ENCODE measurements at regions not wholly inside any gene's neighbourhood (a gene's known extent, or its start where the extent isn't known, plus 50 kb on each side); places are given as distances from the start of the nearest gene placed in this dataset.

GRCh38 chr5:66477596-66477995 is 118.6 kb upstream of the MAST4 start:
- H3K36me3 Mint-ChIP-seq, result peaks cover 3% of the 10 kb centered on the region
- H3K27ac Mint-ChIP-seq, result no peak overlapping the region
- H3K4me1 Mint-ChIP-seq, result peaks cover 1 to 10% (median 4%) of the 10 kb centered on the region in 3 donors
- H3K27me3 Mint-ChIP-seq, result no peaks in the 10 kb centered on the region
- H3K4me3 Mint-ChIP-seq, result no peak overlapping the region
- peaks cover 3 to 9% (median 7%) of the 10 kb centered on the region in 3 donors for H3K9me3 Mint-ChIP-seq

GRCh38 chr5:66494437-66494836 is 101.8 kb upstream of the MAST4 start:
- Mint-ChIP-seq H3K36me3 (peaks cover 1% of the 10 kb centered on the region), H3K9me3 (peaks cover 0 to 9% (median 3%) of the 10 kb centered on the region in 3 donors), H3K27ac (no peak overlapping the region), H3K27me3 (no peaks in the 10 kb centered on the region), H3K4me3 (no peak overlapping the region), H3K4me1 (peaks cover 4 to 7% (median 7%) of the 10 kb centered on the region in 3 donors)

- Mint-ChIP-seq H3K4me1 (peaks cover 4 to 7% (median 5%) of the 10 kb centered on the region in 3 donors), H3K27ac (peak overlapping the region in 1 of 3 donors; percentile 46), H3K36me3 (no peaks in the 10 kb centered on the region)
These were observed 97.4 kb upstream of the MAST4 start for GRCh38 chr5:66498791-66499207.

GRCh38 chr5:66503203-66503789 is 92.9 kb upstream of the MAST4 start:
- no peaks in the 10 kb centered on the region for H3K27me3 Mint-ChIP-seq
- H3K27ac Mint-ChIP-seq, result no peak overlapping the region
- peaks cover 0 to 4% (median 0%) of the 10 kb centered on the region in 3 donors for H3K9me3 Mint-ChIP-seq

More at GRCh38 chr5:66498791-66499207, 97.4 kb upstream of the MAST4 start:
- no peaks in the 10 kb centered on the region for H3K27me3 Mint-ChIP-seq
- H3K4me3 Mint-ChIP-seq, result no peak overlapping the region
- peaks cover 0 to 4% (median 0%) of the 10 kb centered on the region in 3 donors for H3K9me3 Mint-ChIP-seq

GRCh38 chr5:66507106-66507505 is 89.1 kb upstream of the MAST4 start:
- Mint-ChIP-seq H3K4me3 (no peak overlapping the region), H3K27ac (peak overlapping the region in 1 of 3 donors; percentile 67), H3K9me3 (peaks cover 0 to 3% (median 2%) of the 10 kb centered on the region in 3 donors), H3K27me3 (peaks cover 2% of the 10 kb centered on the region), H3K4me1 (peaks cover 0 to 1% (median under 1%) of the 10 kb centered on the region in 3 donors), H3K36me3 (peaks cover 4% of the 10 kb centered on the region)

More at GRCh38 chr5:66503203-66503789, 92.9 kb upstream of the MAST4 start:
- Mint-ChIP-seq H3K36me3 (no peaks in the 10 kb centered on the region), H3K4me3 (no peak overlapping the region), H3K4me1 (no peaks in the 10 kb centered on the region)

GRCh38 chr5:66511491-66511890 is 84.7 kb upstream of the MAST4 start:
- Mint-ChIP-seq H3K27ac (peak overlapping the region in 1 of 3 donors; percentile 89), H3K9me3 (peaks cover 0 to 4% (median 3%) of the 10 kb centered on the region in 3 donors), H3K27me3 (peaks cover 2% of the 10 kb centered on the region), H3K4me1 (peaks cover 32 to 37% (median 35%) of the 10 kb centered on the region in 3 donors), H3K36me3 (peaks cover 4% of the 10 kb centered on the region), H3K4me3 (no peak overlapping the region)

GRCh38 chr5:66513130-66513529 is 83.1 kb upstream of the MAST4 start:
- Mint-ChIP-seq H3K4me1 (peaks cover 32 to 49% (median 49%) of the 10 kb centered on the region in 3 donors), H3K4me3 (peak overlapping the region; percentile 67 to 79 (median 73)), H3K27me3 (peaks cover 2% of the 10 kb centered on the region), H3K9me3 (peaks cover 0 to 4% (median 3%) of the 10 kb centered on the region in 3 donors), H3K27ac (peak overlapping the region; percentile 89 to 96 (median 96)), H3K36me3 (peaks cover 4% of the 10 kb centered on the region)

- Mint-ChIP-seq H3K9me3 (peaks cover 0 to 5% (median 4%) of the 10 kb centered on the region in 3 donors), H3K36me3 (peaks cover 3% of the 10 kb centered on the region), H3K27ac (peak overlapping the region; percentile 92 to 98 (median 92)), H3K4me1 (peaks cover 32 to 49% (median 49%) of the 10 kb centered on the region in 3 donors), H3K27me3 (no peaks in the 10 kb centered on the region), H3K4me3 (peak overlapping the region; percentile 56 to 87 (median 82))
These were observed 81.0 kb upstream of the MAST4 start for GRCh38 chr5:66515209-66515608.

- H3K27me3 Mint-ChIP-seq, result no peaks in the 10 kb centered on the region
- H3K9me3 Mint-ChIP-seq, result peaks cover 0 to 14% (median 7%) of the 10 kb centered on the region in 3 donors
- peaks cover 32 to 49% (median 49%) of the 10 kb centered on the region in 3 donors for H3K4me1 Mint-ChIP-seq
- H3K27ac Mint-ChIP-seq, result peak overlapping the region; percentile 8 to 90 (median 46)
- H3K36me3 Mint-ChIP-seq, result no peaks in the 10 kb centered on the region
- peak overlapping the region in 1 of 4 donors; percentile 37 for H3K4me3 Mint-ChIP-seq
These were observed 79.6 kb upstream of the MAST4 start for GRCh38 chr5:66516550-66516949.

- H3K27ac Mint-ChIP-seq, result peak overlapping the region in 1 of 3 donors; percentile 8
- H3K36me3 Mint-ChIP-seq, result no peaks in the 10 kb centered on the region
- H3K4me1 Mint-ChIP-seq, result peaks cover 29 to 48% (median 46%) of the 10 kb centered on the region in 3 donors
- H3K27me3 Mint-ChIP-seq, result no peaks in the 10 kb centered on the region
- no peak overlapping the region for H3K4me3 Mint-ChIP-seq
- peaks cover 0 to 14% (median 7%) of the 10 kb centered on the region in 3 donors for H3K9me3 Mint-ChIP-seq
These were observed 78.8 kb upstream of the MAST4 start for GRCh38 chr5:66517351-66517750.

GRCh38 chr5:66518052-66518451 is 78.1 kb upstream of the MAST4 start:
- no peaks in the 10 kb centered on the region for H3K27me3 Mint-ChIP-seq
- H3K4me3 Mint-ChIP-seq, result no peak overlapping the region
- H3K9me3 Mint-ChIP-seq, result peaks cover 0 to 14% (median 7%) of the 10 kb centered on the region in 3 donors
- H3K27ac Mint-ChIP-seq, result no peak overlapping the region
- no peaks in the 10 kb centered on the region for H3K36me3 Mint-ChIP-seq
- H3K4me1 Mint-ChIP-seq, result peaks cover 24 to 41% (median 39%) of the 10 kb centered on the region in 3 donors

GRCh38 chr5:66518753-66519152 is 77.4 kb upstream of the MAST4 start:
- H3K9me3 Mint-ChIP-seq, result peaks cover 0 to 14% (median 7%) of the 10 kb centered on the region in 3 donors
- H3K4me3 Mint-ChIP-seq, result no peak overlapping the region
- H3K36me3 Mint-ChIP-seq, result no peaks in the 10 kb centered on the region
- no peaks in the 10 kb centered on the region for H3K27me3 Mint-ChIP-seq
- H3K4me1 Mint-ChIP-seq, result peaks cover 19 to 35% (median 34%) of the 10 kb centered on the region in 3 donors
- peak overlapping the region in 1 of 3 donors; percentile 7 for H3K27ac Mint-ChIP-seq

- no peaks in the 10 kb centered on the region for H3K36me3 Mint-ChIP-seq
- no peak overlapping the region for H3K4me3 Mint-ChIP-seq
- peaks cover 12 to 29% (median 27%) of the 10 kb centered on the region in 3 donors for H3K4me1 Mint-ChIP-seq
- H3K9me3 Mint-ChIP-seq, result peaks cover 0 to 14% (median 6%) of the 10 kb centered on the region in 3 donors
- H3K27ac Mint-ChIP-seq, result no peak overlapping the region
- H3K27me3 Mint-ChIP-seq, result no peaks in the 10 kb centered on the region
These were observed 76.6 kb upstream of the MAST4 start for GRCh38 chr5:66519626-66520025.

- Mint-ChIP-seq H3K27ac (no peak overlapping the region), H3K4me1 (peaks cover 4 to 19% (median 18%) of the 10 kb centered on the region in 3 donors), H3K9me3 (peaks cover 0 to 14% (median 6%) of the 10 kb centered on the region in 3 donors), H3K36me3 (no peaks in the 10 kb centered on the region), H3K4me3 (no peak overlapping the region), H3K27me3 (no peaks in the 10 kb centered on the region)
These were observed 75.3 kb upstream of the MAST4 start for GRCh38 chr5:66520854-66521253.

- peaks cover 0 to 2% (median 0%) of the 10 kb centered on the region in 3 donors for H3K9me3 Mint-ChIP-seq
- H3K4me3 Mint-ChIP-seq, result no peak overlapping the region
- H3K27ac Mint-ChIP-seq, result no peak overlapping the region
- H3K4me1 Mint-ChIP-seq, result peaks cover 0 to 8% (median 3%) of the 10 kb centered on the region in 3 donors
- no peaks in the 10 kb centered on the region for H3K27me3 Mint-ChIP-seq
- H3K36me3 Mint-ChIP-seq, result no peaks in the 10 kb centered on the region
These were observed 68.6 kb upstream of the MAST4 start for GRCh38 chr5:66527478-66528035.

All from IgD-negative memory B cell (primary cell).